ENCODE measurements at regions not wholly inside any gene's neighbourhood (a gene's known extent, or its start where the extent isn't known, plus 50 kb on each side); places are given as distances from the start of the nearest gene placed in this dataset.
A peak's percentile ranks its signal among the peaks of the same experiment; 100 is the strongest.

DNA sequence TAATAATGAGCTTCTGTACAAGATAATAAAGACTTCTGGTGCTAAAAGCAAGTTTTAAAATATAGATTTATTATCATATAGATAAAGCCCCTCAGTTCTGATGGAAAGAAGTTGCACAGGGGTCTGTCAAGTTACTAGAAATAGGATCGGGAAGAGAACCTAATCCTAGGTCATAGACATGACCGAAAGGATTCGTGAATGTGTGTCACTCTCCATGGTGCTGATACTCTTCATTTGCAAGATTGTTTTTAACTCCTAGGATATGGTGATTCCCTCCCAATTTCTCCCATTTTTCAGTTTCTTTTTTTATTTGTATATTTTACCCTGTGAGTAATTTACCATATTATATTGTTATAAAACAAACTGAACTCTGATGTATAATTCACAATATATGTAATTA, 58.9 kb upstream of the CTNNA2 start:
- FAIRE-seq: no peak

More for the DNA sequence above, 58.9 kb upstream of the CTNNA2 start:
- H3K4me3 ChIP-seq: no peak overlapping the region
- 0 out of 2 replicates have a peak, but pooled peaks have one; percentile 35 for TF ChIP-seq MIER1 (IDR thresholded peaks at IDR 0.05; ENCODE audit: low read depth)
- TF ChIP-seq, protein P1, sequence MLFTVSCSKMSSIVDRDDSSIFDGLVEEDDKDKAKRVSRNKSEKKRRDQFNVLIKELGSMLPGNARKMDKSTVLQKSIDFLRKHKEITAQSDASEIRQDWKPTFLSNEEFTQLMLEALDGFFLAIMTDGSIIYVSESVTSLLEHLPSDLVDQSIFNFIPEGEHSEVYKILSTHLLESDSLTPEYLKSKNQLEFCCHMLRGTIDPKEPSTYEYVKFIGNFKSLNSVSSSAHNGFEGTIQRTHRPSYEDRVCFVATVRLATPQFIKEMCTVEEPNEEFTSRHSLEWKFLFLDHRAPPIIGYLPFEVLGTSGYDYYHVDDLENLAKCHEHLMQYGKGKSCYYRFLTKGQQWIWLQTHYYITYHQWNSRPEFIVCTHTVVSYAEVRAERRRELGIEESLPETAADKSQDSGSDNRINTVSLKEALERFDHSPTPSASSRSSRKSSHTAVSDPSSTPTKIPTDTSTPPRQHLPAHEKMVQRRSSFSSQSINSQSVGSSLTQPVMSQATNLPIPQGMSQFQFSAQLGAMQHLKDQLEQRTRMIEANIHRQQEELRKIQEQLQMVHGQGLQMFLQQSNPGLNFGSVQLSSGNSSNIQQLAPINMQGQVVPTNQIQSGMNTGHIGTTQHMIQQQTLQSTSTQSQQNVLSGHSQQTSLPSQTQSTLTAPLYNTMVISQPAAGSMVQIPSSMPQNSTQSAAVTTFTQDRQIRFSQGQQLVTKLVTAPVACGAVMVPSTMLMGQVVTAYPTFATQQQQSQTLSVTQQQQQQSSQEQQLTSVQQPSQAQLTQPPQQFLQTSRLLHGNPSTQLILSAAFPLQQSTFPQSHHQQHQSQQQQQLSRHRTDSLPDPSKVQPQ (CRISPR knock-in tag; IDR thresholded peaks at IDR 0.05; ENCODE audit: borderline replicate concordance): no peak
- TF ChIP-seq, protein P2, sequence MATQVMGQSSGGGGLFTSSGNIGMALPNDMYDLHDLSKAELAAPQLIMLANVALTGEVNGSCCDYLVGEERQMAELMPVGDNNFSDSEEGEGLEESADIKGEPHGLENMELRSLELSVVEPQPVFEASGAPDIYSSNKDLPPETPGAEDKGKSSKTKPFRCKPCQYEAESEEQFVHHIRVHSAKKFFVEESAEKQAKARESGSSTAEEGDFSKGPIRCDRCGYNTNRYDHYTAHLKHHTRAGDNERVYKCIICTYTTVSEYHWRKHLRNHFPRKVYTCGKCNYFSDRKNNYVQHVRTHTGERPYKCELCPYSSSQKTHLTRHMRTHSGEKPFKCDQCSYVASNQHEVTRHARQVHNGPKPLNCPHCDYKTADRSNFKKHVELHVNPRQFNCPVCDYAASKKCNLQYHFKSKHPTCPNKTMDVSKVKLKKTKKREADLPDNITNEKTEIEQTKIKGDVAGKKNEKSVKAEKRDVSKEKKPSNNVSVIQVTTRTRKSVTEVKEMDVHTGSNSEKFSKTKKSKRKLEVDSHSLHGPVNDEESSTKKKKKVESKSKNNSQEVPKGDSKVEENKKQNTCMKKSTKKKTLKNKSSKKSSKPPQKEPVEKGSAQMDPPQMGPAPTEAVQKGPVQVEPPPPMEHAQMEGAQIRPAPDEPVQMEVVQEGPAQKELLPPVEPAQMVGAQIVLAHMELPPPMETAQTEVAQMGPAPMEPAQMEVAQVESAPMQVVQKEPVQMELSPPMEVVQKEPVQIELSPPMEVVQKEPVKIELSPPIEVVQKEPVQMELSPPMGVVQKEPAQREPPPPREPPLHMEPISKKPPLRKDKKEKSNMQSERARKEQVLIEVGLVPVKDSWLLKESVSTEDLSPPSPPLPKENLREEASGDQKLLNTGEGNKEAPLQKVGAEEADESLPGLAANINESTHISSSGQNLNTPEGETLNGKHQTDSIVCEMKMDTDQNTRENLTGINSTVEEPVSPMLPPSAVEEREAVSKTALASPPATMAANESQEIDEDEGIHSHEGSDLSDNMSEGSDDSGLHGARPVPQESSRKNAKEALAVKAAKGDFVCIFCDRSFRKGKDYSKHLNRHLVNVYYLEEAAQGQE (IDR thresholded peaks at IDR 0.05; ENCODE audit: borderline replicate concordance): peak; percentile 67
- TF ChIP-seq, protein P2 (CRISPR knock-in tag; IDR thresholded peaks at IDR 0.05; ENCODE audit: low read depth): no peak
- H2AFZ ChIP-seq (ENCODE audit: low read depth, low read length): no peak overlapping the region
- H3K27ac ChIP-seq (ENCODE audit: extremely low read depth, low read depth, low read length): no peak overlapping the region
- no peaks in the 10 kb centered on the region for H3K9me3 ChIP-seq (replicated peaks; ENCODE audit: control insufficient read depth, insufficient read depth, low read depth, low read length)
- peak in 1 of 4 experiments; percentile 2 for DNase-seq (ENCODE audit: extremely low read depth in 1 of 4, low spot score in 3 of 4)
- no peak for ATAC-seq
- H3K9ac ChIP-seq (ENCODE audit: insufficient read depth in 1 of 2, low read depth in 2 of 2, low read length in 2 of 2): no peak overlapping the region
- 3% methylated on average over 3 of the region's 3 CpGs for WGBS (ENCODE audit: insufficient coverage, low coverage, missing lambda C conversion rate)
- no peaks in the 10 kb centered on the region for H3K4me1 ChIP-seq (replicated peaks in 1 of 2; ENCODE audit: control insufficient read depth in 2 of 2, insufficient read depth in 2 of 2, low read length in 2 of 2)
- in situ Hi-C loops (cut with MboI): no loop called here
- no TSS peak for BruUV-seq (replicated peaks)
- H3K36me3 ChIP-seq (ENCODE audit: control insufficient read depth, insufficient read depth, low read length): no peaks in the 10 kb centered on the region
- H3K4me2 ChIP-seq (ENCODE audit: insufficient read depth, low read length): no peak overlapping the region
- no peaks in the 10 kb centered on the region for H4K20me1 ChIP-seq (replicated peaks; ENCODE audit: control insufficient read depth, insufficient read depth, low read length)
- intact Hi-C loops (cut with micrococcal nuclease): no loop called here
- ChIA-PET CTCF (ENCODE audit: low intra/inter-chr PET ratio) (no interaction called here), POLR2A (interaction anchor here (0.6 kb wide), 1 partner anchor 250 kb away, joined by 3 read pairs; no protein-coding TSS in a partner anchor)
- H3K79me2 ChIP-seq (ENCODE audit: control insufficient read depth, insufficient read depth, low read length): no peaks in the 10 kb centered on the region
- H3K9me1 ChIP-seq (ENCODE audit: control insufficient read depth, insufficient read depth, low read length): no peaks in the 10 kb centered on the region
- no peaks in the 10 kb centered on the region for H3K27me3 ChIP-seq (ENCODE audit: control insufficient read depth in 2 of 2, insufficient read depth in 2 of 2, low read length in 2 of 2)
